ENCODE measurements at regions not wholly inside any gene's neighbourhood (a gene's known extent, or its start where the extent isn't known, plus 50 kb on each side); places are given as distances from the start of the nearest gene placed in this dataset.
"Not testable (repeated sequence)": the region's sequence is repeated elsewhere in the genome, so short reads cannot be mapped to it uniquely, and the experiment has no call there.

GRCh38 chr16:79843145-79843544, 242.6 kb upstream of the MAF start:
- DNase-seq (ENCODE audit: low read depth in 2 of 3, low spot score in 1 of 3): no peak

GRCh38 chr16:79842197-79842596, 241.7 kb upstream of the MAF start:
- no peak for DNase-seq (ENCODE audit: low read depth in 2 of 3, low spot score in 1 of 3)

GRCh38 chr16:79839466-79840341, 239.2 kb upstream of the MAF start:
- no peak for DNase-seq (ENCODE audit: low read depth in 2 of 3, low spot score in 1 of 3)

GRCh38 chr16:79838496-79839259, 238.1 kb upstream of the MAF start:
- DNase-seq (ENCODE audit: low read depth in 2 of 3, low spot score in 1 of 3): no peak

- DNase-seq (ENCODE audit: low read depth in 2 of 3, low spot score in 1 of 3): no peak
Observed at GRCh38 chr16:79836144-79836543, 235.6 kb upstream of the MAF start.

GRCh38 chr16:79835194-79835593, 234.7 kb upstream of the MAF start:
- DNase-seq (ENCODE audit: low read depth in 2 of 3, low spot score in 1 of 3): no peak

GRCh38 chr16:79834720-79835119, 234.2 kb upstream of the MAF start:
- DNase-seq (ENCODE audit: low read depth in 2 of 3, low spot score in 1 of 3): no peak

DNA sequence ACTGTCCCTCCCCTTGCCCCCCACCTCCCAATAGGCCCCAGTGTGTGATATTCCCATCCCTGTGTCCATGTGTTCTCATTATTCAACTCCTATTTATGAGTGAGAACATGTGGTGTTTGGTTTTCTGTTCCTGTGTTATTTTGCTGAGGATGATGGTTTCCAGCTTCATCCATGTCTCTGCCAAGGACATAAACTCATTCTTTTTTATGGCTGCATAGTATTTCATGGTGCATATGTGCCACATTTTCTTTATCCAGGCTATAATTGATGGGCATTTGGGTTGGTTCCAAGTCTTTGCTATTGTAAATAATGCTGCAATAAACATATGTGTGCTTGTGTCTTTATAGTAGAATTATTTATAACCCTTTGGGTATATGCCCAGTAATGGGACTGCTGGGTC, 233.5 kb upstream of the MAF start:
- not testable (repeated sequence) for DNase-seq (ENCODE audit: low read depth in 2 of 3, low spot score in 1 of 3)

GRCh38 chr16:79833559-79833958, 233.0 kb upstream of the MAF start:
- no peak for DNase-seq (ENCODE audit: low read depth in 2 of 3, low spot score in 1 of 3)

GRCh38 chr16:79826732-79827475, 226.4 kb upstream of the MAF start:
- DNase-seq (ENCODE audit: low read depth in 2 of 3, low spot score in 1 of 3): no peak

DNA sequence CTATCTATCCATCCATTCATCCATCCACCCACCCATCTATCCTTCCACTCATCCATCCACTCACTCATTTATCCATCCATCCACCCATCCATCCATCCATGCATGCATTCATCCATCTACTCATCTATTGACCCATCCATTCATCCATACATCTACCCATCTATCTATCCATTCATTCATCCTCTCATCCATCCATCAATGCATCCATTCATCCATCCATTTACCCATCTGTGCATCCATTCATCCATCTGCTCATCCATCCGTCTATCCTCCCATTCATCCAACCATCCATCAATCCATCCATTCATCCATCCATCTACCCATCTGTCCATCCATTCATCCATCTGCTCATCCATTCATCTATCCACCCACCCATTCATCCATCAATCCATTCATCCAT, 224.5 kb upstream of the MAF start:
- no peak for DNase-seq (ENCODE audit: low read depth in 2 of 3, low spot score in 1 of 3)

DNA sequence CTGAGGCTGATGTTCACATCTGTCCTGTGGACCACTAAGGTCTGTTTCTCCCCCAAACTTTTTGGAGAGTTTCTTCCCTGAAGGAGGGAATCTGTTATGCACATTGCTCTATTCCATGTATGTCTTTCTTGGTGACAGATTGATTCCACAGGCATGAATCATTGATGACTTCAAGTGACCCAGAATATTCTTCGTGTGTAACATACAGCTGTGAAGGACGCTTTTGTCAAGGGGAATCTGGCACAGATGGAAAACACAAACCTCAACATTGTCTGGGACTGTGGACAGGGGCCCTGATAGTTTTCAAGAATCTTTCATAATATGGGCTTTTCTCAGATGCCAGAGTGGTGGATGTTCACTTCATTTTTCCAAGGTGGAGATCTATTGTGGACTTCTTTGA, 223.1 kb upstream of the MAF start:
- no peak for DNase-seq (ENCODE audit: low read depth in 2 of 3, low spot score in 1 of 3)

GRCh38 chr16:79821911-79822310, 221.4 kb upstream of the MAF start:
- no peak for DNase-seq (ENCODE audit: low read depth in 2 of 3, low spot score in 1 of 3)

DNA sequence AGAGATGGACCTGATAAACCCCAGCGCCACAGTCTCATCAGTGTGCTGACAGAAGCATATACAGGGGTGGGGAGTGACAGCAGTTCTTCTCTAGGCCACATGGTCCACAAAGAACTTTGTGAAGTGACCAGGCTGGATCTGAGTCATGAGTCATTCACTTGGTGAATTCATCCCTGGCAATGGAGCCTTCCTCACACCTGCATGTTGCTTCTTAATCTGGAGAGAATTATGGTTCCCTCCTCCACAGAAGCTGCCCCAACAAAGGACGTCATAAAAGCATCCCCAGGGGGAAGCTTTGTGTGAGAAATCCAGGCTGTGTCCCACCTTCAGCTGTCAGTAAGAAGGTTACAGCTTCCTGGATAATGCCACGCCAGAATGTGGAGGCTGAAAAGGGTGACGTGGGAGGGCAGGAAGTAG, 215.6 kb upstream of the MAF start:
- DNase-seq (ENCODE audit: low read depth in 2 of 3, low spot score in 1 of 3): no peak

DNA sequence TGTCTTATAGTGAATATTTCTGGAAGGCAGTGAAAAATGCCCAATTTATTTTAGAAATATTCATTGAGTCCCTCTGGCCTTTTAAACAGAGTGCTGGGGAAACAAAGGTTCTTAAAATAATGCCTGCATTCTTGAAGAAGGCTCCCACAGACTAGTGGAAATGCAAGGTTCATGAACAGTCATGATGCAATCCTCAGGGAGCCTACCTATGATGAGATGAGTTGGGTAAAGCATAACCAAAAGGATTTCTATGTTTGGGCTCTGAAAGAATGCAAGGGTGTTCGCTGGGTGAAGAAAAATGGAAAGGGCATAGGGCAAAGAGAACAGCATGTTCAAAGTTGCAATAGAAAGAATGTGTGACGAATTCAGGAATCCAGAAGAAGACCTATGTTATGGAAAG, 214.5 kb upstream of the MAF start:
- no peak for DNase-seq (ENCODE audit: low read depth in 2 of 3, low spot score in 1 of 3)

- DNase-seq (ENCODE audit: low read depth in 2 of 3, low spot score in 1 of 3): no peak
Observed at GRCh38 chr16:79814124-79814523, 213.6 kb upstream of the MAF start.

- DNase-seq (ENCODE audit: low read depth in 2 of 3, low spot score in 1 of 3): no peak
Observed at GRCh38 chr16:79811541-79811940, 211.0 kb upstream of the MAF start.

GRCh38 chr16:79810449-79811189, 210.1 kb upstream of the MAF start:
- DNase-seq (ENCODE audit: low read depth in 2 of 3, low spot score in 1 of 3): no peak

DNA sequence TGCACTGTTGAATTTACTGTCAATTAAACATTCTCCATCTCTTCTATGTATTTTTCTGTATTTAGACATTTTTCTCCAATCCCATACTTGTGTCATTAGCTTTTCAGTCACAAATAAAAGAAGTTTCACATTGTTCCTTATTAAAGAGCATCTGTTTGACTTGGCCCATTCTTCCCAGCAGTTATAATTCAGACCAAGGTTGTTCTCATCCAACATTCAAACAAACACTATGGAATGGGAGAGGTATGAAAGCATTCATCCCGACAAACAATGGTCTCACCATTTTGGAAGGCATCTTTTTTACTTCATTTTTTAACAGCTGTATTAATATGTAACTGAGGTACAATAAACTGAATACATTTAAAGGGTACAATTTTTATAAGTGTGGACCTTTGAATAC, 208.8 kb upstream of the MAF start:
- no peak for DNase-seq (ENCODE audit: low read depth in 2 of 3, low spot score in 1 of 3)

- DNase-seq (ENCODE audit: low read depth in 2 of 3, low spot score in 1 of 3): no peak
Observed at GRCh38 chr16:79808731-79809130, 208.2 kb upstream of the MAF start.

GRCh38 chr16:79806757-79807156, 206.2 kb upstream of the MAF start:
- no peak for DNase-seq (ENCODE audit: low read depth in 2 of 3, low spot score in 1 of 3)

Measured in stimulated activated CD4-positive, alpha-beta T cell treated with anti-CD3 and anti-CD28 coated beads, Interleukin-12 subunit alpha, Interleukin-12 subunit beta, amount 100 ng/mL, for 48 hours (primary cell).